Choroid plexus epithelial cell (primary cell): ENCODE measurements at regions not wholly inside any gene's neighbourhood (a gene's known extent, or its start where the extent isn't known, plus 50 kb on each side); places are given as distances from the start of the nearest gene placed in this dataset.

Experiments used
- DNase-seq: peaks from one replicate; pipeline ENCODE4 v3.0.0-alpha.2; 2010; ENCODE audit warnings: low read depth
- H3K4me3 ChIP-seq: 2 replicates; pipeline ENCODE4 v1.5.1; 2011; ENCODE audit warnings: low read depth, mild to moderate bottlenecking, control low read depth, low read length, moderate library complexity
- TF ChIP-seq, protein P1 (sequence below): conservative IDR thresholded peaks from 2 replicates; pipeline ENCODE4 v1.5.1; 2011; ENCODE audit warnings: low read depth, mild to moderate bottlenecking, control low read depth, inconsistent platforms, low read length, moderate library complexity

DNA sequence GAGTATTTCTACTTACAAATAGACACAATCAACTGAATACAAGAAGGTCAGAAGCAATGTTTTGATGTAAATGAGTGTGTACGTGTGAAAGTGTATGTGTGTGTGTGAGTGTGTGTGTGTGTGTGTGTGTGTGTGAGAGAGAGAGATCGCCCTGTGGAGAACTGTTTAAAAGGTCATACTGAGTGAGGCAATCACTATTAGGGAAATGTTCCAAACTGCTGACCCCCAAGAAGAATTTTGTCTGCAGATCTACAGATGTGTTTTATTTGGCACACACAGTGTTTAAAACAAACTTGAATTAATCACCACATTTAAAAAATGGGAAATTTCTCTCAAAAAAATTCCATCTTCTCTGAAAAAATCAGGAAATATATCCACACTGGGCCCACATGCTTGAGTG lies 1069.1 kb downstream of the SLC6A15 start:
- TF ChIP-seq, protein P1, sequence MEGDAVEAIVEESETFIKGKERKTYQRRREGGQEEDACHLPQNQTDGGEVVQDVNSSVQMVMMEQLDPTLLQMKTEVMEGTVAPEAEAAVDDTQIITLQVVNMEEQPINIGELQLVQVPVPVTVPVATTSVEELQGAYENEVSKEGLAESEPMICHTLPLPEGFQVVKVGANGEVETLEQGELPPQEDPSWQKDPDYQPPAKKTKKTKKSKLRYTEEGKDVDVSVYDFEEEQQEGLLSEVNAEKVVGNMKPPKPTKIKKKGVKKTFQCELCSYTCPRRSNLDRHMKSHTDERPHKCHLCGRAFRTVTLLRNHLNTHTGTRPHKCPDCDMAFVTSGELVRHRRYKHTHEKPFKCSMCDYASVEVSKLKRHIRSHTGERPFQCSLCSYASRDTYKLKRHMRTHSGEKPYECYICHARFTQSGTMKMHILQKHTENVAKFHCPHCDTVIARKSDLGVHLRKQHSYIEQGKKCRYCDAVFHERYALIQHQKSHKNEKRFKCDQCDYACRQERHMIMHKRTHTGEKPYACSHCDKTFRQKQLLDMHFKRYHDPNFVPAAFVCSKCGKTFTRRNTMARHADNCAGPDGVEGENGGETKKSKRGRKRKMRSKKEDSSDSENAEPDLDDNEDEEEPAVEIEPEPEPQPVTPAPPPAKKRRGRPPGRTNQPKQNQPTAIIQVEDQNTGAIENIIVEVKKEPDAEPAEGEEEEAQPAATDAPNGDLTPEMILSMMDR = no peak
- H3K4me3 ChIP-seq = no peak overlapping the region
- DNase-seq = peak; percentile 89

DNA sequence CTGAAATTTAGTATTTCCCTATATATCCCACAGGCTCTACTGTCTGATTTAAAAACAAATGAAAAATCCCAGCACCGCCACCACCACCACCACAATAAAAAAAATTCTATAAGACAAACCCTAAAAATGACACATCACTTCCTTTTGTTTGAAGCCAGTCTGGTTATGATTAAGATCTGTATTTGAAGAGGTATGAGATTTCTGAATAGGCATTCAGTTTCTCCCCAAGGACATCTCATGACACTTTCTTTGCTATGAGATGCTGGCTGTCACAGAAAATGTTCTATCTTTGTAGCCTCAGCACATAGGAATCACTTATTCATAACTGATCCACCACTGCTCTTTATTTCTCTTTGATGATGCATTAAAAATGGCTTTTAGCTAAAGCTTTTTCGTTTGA lies 1071.0 kb downstream of the SLC6A15 start:
- TF ChIP-seq, protein P1 = no peak
- no peak overlapping the region for H3K4me3 ChIP-seq
- no peak for DNase-seq

DNA sequence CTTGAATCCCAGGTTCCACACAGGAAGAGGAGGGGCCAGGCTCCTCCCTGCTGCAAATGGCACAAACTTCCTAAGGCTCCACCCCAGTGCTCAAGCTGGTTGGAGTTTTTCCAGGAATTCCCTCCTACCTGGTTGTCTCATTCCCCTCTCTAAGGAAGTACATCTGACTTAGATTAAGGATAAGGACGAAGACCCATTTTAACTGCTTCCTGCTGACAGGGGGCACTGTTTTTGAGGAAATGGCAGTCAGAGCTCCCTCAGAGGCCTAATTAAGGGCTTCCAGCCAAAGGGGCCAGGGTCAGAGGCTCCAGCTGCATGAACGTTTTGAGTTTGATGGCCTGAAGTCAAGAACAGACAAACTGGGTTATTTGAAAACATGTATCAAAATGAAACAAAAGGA lies 1084.7 kb downstream of the SLC6A15 start:
- TF ChIP-seq, protein P1 = peak; percentile 64
- peak; percentile 70 for DNase-seq
- no peak overlapping the region for H3K4me3 ChIP-seq

DNA sequence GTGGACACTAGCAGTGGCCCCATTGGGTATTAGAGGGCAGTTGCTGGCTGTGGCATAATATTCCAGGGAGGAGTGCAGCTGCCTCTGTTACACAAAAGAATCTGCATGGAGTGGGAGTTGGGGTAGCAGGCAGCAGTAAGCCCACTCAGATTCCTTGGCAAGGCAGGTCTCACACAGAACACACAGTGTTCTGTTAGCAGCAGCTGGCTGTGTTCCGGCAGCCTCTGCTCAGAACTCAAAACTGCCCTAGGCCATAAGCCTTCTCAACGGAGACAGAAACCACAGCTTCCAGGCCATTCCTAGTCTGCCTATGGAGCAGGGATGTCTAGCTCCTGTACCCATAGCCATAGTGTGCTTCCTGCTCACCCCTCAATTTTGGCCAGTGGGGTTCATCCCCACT lies 1085.4 kb downstream of the SLC6A15 start:
- DNase-seq = no peak
- H3K4me3 ChIP-seq = no peak overlapping the region
- TF ChIP-seq, protein P1 = no peak

DNA sequence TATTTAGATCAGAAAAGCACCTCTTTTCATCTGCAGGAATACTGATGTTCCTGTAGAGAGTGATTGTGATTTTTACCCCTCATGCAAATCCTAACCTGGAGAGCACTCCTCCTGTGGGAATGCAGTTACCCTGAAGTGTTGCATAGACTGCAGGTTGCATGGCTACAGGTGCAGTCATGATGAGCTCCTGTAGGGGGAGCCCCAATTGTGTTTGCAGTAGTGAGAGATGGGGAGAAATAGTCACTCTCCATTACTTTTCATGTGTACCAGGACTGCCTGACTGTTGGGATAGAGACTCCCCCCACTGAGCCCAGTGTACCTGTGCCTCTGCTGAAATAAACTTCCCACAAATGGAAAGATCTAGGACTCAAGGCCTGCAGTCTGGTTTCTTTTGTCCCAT lies 1086.5 kb downstream of the SLC6A15 start:
- no peak overlapping the region for H3K4me3 ChIP-seq
- peak; percentile 75 for DNase-seq
- TF ChIP-seq, protein P1 = peak; percentile 93

DNA sequence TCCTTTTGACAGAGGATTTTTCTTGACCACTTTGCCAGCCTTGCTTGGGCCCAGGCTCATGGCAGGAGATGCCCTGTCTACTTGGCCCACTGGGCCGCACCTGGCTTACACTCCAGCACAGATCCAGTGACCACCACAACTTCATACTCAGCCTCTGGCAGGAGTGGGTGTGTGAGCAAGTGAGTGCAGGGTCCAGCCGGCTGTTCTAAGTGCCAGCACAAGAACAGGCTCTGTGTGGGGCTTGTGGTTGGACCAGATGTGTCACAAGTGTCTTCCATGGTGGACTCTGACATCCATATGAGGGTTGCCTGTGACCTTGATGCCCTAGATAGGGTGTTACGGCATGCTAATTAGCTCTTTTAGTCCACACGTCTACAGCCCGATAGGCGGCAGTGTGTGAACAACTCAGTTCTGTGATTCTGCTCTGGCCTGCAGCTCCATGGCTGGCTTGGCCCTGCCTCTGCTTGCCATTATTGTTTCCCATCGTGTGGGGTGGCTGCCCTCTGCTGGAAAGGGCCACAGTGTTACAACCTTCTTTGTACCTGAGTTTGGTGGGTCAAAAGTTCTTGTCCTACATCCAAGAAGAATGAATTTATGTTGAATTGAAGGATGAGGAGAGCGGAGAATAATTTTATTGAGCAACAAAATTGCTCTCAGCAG lies 1089.1 kb downstream of the SLC6A15 start:
- DNase-seq = peak; percentile 45
- TF ChIP-seq, protein P1 = peak; percentile 61
- no peak overlapping the region for H3K4me3 ChIP-seq

DNA sequence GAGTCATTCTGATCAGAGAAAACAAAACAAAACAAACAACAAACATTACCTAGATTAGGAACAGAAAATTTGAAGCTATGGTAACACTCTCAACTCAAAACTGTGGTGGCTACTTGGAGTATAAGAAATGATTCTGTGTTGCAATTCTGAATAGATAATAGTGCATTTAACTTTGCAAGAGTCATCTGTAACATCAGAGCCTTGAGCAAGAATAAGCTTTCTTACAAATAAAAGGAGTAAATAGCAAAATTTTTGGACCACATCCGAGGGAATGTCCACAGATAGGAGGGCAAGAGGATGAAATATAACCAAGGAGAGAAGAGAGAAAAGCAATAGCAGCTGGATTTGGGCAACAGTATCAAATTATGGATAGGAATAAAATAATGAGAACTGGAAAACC lies 1090.6 kb downstream of the SLC6A15 start:
- TF ChIP-seq, protein P1 = no peak
- DNase-seq = no peak

More for the DNA sequence above, 1090.6 kb downstream of the SLC6A15 start:
- no peak overlapping the region for H3K4me3 ChIP-seq
